H9 (cell line): ENCODE measurements at regions not wholly inside any gene's neighbourhood (a gene's known extent, or its start where the extent isn't known, plus 50 kb on each side); places are given as distances from the start of the nearest gene placed in this dataset.

ENCODE experiments used
- DNase-seq: peaks from one replicate; pipeline ENCODE4 v3.0.0-alpha.2; 2017
- H2AFZ ChIP-seq: one replicate; pipeline ENCODE4 v1.6.1; 2013; ENCODE audit warnings: mild to moderate bottlenecking, low read length, control low read depth, moderate library complexity
- H2AK5ac ChIP-seq: 2 replicates; pipeline ENCODE4 v1.6.1; 2013; ENCODE audit warnings: low read length, control low read depth, mixed read lengths; ENCODE audit not compliant: insufficient read length
- H2BK120ac ChIP-seq: one replicate; pipeline ENCODE4 v1.6.1; 2013; ENCODE audit warnings: low read depth, mild to moderate bottlenecking, low read length, control low read depth, inconsistent platforms; ENCODE audit not compliant: poor library complexity, severe bottlenecking
- H2BK12ac ChIP-seq: 2 replicates; pipeline ENCODE4 v1.6.1; 2013; ENCODE audit warnings: low read length, control low read depth, mixed read lengths, low read depth; ENCODE audit not compliant: insufficient read length
- H2BK15ac ChIP-seq: 2 replicates; pipeline ENCODE4 v1.6.1; 2013; ENCODE audit warnings: low read depth, low read length, control low read depth
- H2BK20ac ChIP-seq: one replicate; pipeline ENCODE4 v1.6.1; 2013; ENCODE audit warnings: low read depth, mild to moderate bottlenecking, low read length, control low read depth, inconsistent platforms; ENCODE audit not compliant: poor library complexity, severe bottlenecking
- H2BK5ac ChIP-seq: 2 replicates; pipeline ENCODE4 v1.6.1; 2013; ENCODE audit warnings: low read length, control low read depth, mixed read lengths; ENCODE audit not compliant: insufficient read length
- H3K14ac ChIP-seq: 2 replicates; pipeline ENCODE4 v1.6.1; 2013; ENCODE audit warnings: low read length, control low read depth; ENCODE audit not compliant: insufficient read depth
- H3K18ac ChIP-seq: 2 replicates; pipeline ENCODE4 v1.6.1; 2013; ENCODE audit warnings: low read depth, mild to moderate bottlenecking, mixed read lengths, low read length, control low read depth; ENCODE audit not compliant: insufficient read length
- H3K23ac ChIP-seq: 2 replicates; pipeline ENCODE4 v1.6.1; 2013; ENCODE audit warnings: low read length, control low read depth, mixed read lengths, low read depth; ENCODE audit not compliant: insufficient read length
- H3K23me2 ChIP-seq: 2 replicates; pipeline ENCODE4 v1.6.1; 2013; ENCODE audit warnings: low read depth, mild to moderate bottlenecking, mixed read lengths, low read length, control low read depth; ENCODE audit not compliant: insufficient read length, poor library complexity, severe bottlenecking
- H3K27ac ChIP-seq: 2 replicates; pipeline ENCODE4 v1.5.1; 2013; ENCODE audit warnings: low read length, control low read depth, mixed read lengths, low read depth; ENCODE audit not compliant: insufficient read length
- H3K27me3 ChIP-seq: 2 replicates; pipeline ENCODE4 v1.6.1; 2013; ENCODE audit warnings: low read length, control low read depth, inconsistent platforms; ENCODE audit not compliant: insufficient read depth
- H3K4ac ChIP-seq: 2 replicates; pipeline ENCODE4 v1.6.1; 2013; ENCODE audit warnings: low read depth, mild to moderate bottlenecking, control low read depth, inconsistent platforms, low read length, moderate library complexity
- H3K4me1 ChIP-seq: 2 replicates; pipeline ENCODE4 v1.6.1; 2013; ENCODE audit warnings: low read length, control low read depth, inconsistent platforms; ENCODE audit not compliant: insufficient read depth
- H3K4me2 ChIP-seq: 2 replicates; pipeline ENCODE4 v1.6.1; 2013; ENCODE audit warnings: low read length, control low read depth, mixed read lengths; ENCODE audit not compliant: insufficient read length, insufficient read depth
- H3K56ac ChIP-seq: 2 replicates; pipeline ENCODE4 v1.6.1; 2013; ENCODE audit warnings: low read depth, mild to moderate bottlenecking, mixed read lengths, low read length, control low read depth; ENCODE audit not compliant: insufficient read length
- H3K79me1 ChIP-seq: 2 replicates; pipeline ENCODE4 v1.6.1; 2013; ENCODE audit warnings: low read depth, mild to moderate bottlenecking, moderate library complexity, low read length, control low read depth, inconsistent platforms; ENCODE audit not compliant: insufficient read depth, poor library complexity, severe bottlenecking
- H3K79me2 ChIP-seq: 2 replicates; pipeline ENCODE4 v1.6.1; 2013; ENCODE audit warnings: low read length, control low read depth, inconsistent platforms; ENCODE audit not compliant: insufficient read depth
- H3K9ac ChIP-seq: 2 replicates; pipeline ENCODE4 v1.6.1; 2013; ENCODE audit warnings: low read length, control low read depth, mixed read lengths; ENCODE audit not compliant: insufficient read length; ENCODE audit errors: extremely low read depth
- H3K9me3 ChIP-seq: one replicate; pipeline ENCODE4 v1.6.1; 2013; ENCODE audit warnings: low read depth, low read length, inconsistent platforms; ENCODE audit not compliant: control insufficient read depth
- H3T11ph ChIP-seq: one replicate; pipeline ENCODE4 v1.6.1; 2013; ENCODE audit warnings: mild to moderate bottlenecking, low read length, control low read depth, inconsistent platforms
- H4K20me1 ChIP-seq: one replicate; pipeline ENCODE4 v1.6.1; 2013; ENCODE audit not compliant: control insufficient read depth, insufficient read length, insufficient read depth
- H4K5ac ChIP-seq: 2 replicates; pipeline ENCODE4 v1.6.1; 2013; ENCODE audit warnings: low read depth, mild to moderate bottlenecking, mixed read lengths, low read length, control low read depth; ENCODE audit not compliant: insufficient read length
- H4K8ac ChIP-seq: replicated peaks from 2 replicates; pipeline ENCODE4 v1.6.1; 2013; ENCODE audit warnings: low read length, control low read depth, mixed read lengths, low read depth; ENCODE audit not compliant: insufficient read length
- H4K91ac ChIP-seq: 2 replicates; pipeline ENCODE4 v1.6.1; 2013; ENCODE audit warnings: low read depth, mild to moderate bottlenecking, moderate library complexity, mixed read lengths, low read length, control low read depth; ENCODE audit not compliant: insufficient read length
- H3K27ac Mint-ChIP-seq, 3 experiments: 2 replicates in 2 of 3; 3 replicates in 1 of 3; pipeline ENCODE4 v1.8.0; 2020 to 2021; ENCODE audit warnings: mixed read lengths in 3 of 3, mild to moderate bottlenecking in 1 of 3, moderate library complexity in 1 of 3
- H3K27me3 Mint-ChIP-seq: 2 replicates; pipeline ENCODE4 v1.8.0; 2021; ENCODE audit warnings: low read depth, mild to moderate bottlenecking, moderate library complexity, mixed read lengths
- H3K36me3 Mint-ChIP-seq, 3 experiments: 2 replicates in 2 of 3; 3 replicates in 1 of 3; pipeline ENCODE4 v1.8.0; 2020 to 2021; ENCODE audit warnings: low read depth in 3 of 3, mixed read lengths in 3 of 3; ENCODE audit not compliant: insufficient read depth in 1 of 3
- H3K4me1 Mint-ChIP-seq, 2 experiments: 2 replicates each; pipeline ENCODE4 v1.8.0; 2020; ENCODE audit warnings: mixed read lengths in 2 of 2
- H3K4me3 Mint-ChIP-seq, 2 experiments: 2 replicates in 1 of 2; 3 replicates in 1 of 2; pipeline ENCODE4 v1.8.0; 2020 to 2021; ENCODE audit warnings: mild to moderate bottlenecking in 2 of 2, mixed read lengths in 2 of 2, moderate library complexity in 1 of 2
- H3K9me3 Mint-ChIP-seq, 2 experiments: 2 replicates in 1 of 2; 3 replicates in 1 of 2; pipeline ENCODE4 v1.8.0; 2020; ENCODE audit warnings: mild to moderate bottlenecking in 2 of 2, mixed read lengths in 2 of 2, moderate library complexity in 1 of 2
- CTCF ChIP-seq: fragments of 200-600 bp; sonication (generic); conservative IDR thresholded peaks from 3 replicates; pipeline ENCODE4 v1.8.0; 2021; ENCODE audit warnings: antibody characterized with exemption, mild to moderate bottlenecking
- WGBS: extraction: QIAGEN DNeasy Blood & Tissue Kit; methylation state at CpG from one replicate; pipeline ENCODE4 v1.1.7; 2013; ENCODE audit warnings: missing lambda C conversion rate, low lambda C conversion rate, mixed read lengths; ENCODE audit not compliant: insufficient read length; ENCODE audit errors: extremely low coverage; 5-methylcytosine and 5-hydroxymethylcytosine counted together

GRCh38 chr4:175330236-175330635 lies 412.1 kb downstream of the ADAM29 start:
- H4K5ac ChIP-seq = no peak overlapping the region
- no peak overlapping the region for H2BK20ac ChIP-seq
- no peak for DNase-seq
- H3K79me2 ChIP-seq = no peaks in the 10 kb centered on the region
- no peak overlapping the region for H3K4ac ChIP-seq
- no CpG with 5 or more reads among the region's 2 CpGs for WGBS
- no peaks in the 10 kb centered on the region for H4K20me1 ChIP-seq
- Mint-ChIP-seq H3K27ac (no peak overlapping the region), H3K4me3 (no peak overlapping the region), H3K4me1 (peaks cover 0 to 5% of the 10 kb centered on the region in 2 experiments; a peak in 1 of 4 replicates), H3K27me3 (no peaks in the 10 kb centered on the region), H3K36me3 (no peaks in the 10 kb centered on the region), H3K9me3 (no peaks in the 10 kb centered on the region)
- H2BK120ac ChIP-seq = no peak overlapping the region
- no peak overlapping the region for H3K14ac ChIP-seq
- no peak overlapping the region for H2BK5ac ChIP-seq
- no peaks in the 10 kb centered on the region for H3K79me1 ChIP-seq
- no peak overlapping the region for H3K27ac ChIP-seq
- H3K23ac ChIP-seq = no peak overlapping the region
- no peak overlapping the region for H3K4me2 ChIP-seq
- no peak overlapping the region for H3K56ac ChIP-seq
- no peak overlapping the region for H4K8ac ChIP-seq
- H2BK15ac ChIP-seq = no peak overlapping the region
- H3K27me3 ChIP-seq = no peaks in the 10 kb centered on the region
- H3K4me1 ChIP-seq = no peaks in the 10 kb centered on the region
- no peak overlapping the region for H2BK12ac ChIP-seq
- no peak overlapping the region for H3K9ac ChIP-seq
- H2AK5ac ChIP-seq = no peak overlapping the region
- no peaks in the 10 kb centered on the region for H3K23me2 ChIP-seq
- H4K91ac ChIP-seq = no peak overlapping the region
- no peak overlapping the region for H3T11ph ChIP-seq
- no peaks in the 10 kb centered on the region for H3K9me3 ChIP-seq
- no peak overlapping the region for H3K18ac ChIP-seq
- H2AFZ ChIP-seq = no peak overlapping the region
- TF ChIP-seq CTCF = no peak
